H1 (cell line): ENCODE measurements at regions not wholly inside any gene's neighbourhood (a gene's known extent, or its start where the extent isn't known, plus 50 kb on each side); places are given as distances from the start of the nearest gene placed in this dataset.

Experiments used
- CTCF ChIA-PET: fragments of 300-600 bp; sonication (Branson Sonifier 250); formaldehyde crosslinking; loops from one replicate; lab custom pipeline; 2021; ENCODE audit not compliant: partially characterized antibody; lab: Charles Lee
- POLR2A ChIA-PET: fragments of 300-600 bp; sonication (Branson Sonifier 250); formaldehyde crosslinking; loops from one replicate; lab custom pipeline; 2021; ENCODE audit warnings: inconsistent platforms; ENCODE audit not compliant: partially characterized antibody; lab: Charles Lee
- DNase-seq, 2 experiments: peaks; one replicate each; pipeline versions ENCODE4 v3.0.0 to v3.0.0-alpha.2; 2010 to 2022; ENCODE audit warnings: low spot score in 2 of 2, low read depth in 1 of 2, mixed read lengths in 1 of 2
- FAIRE-seq: peaks from 2 replicates; lab custom pipeline; 2011; peaks lifted over from hg19 to GRCh38; lab: Jason Lieb, UNC
- H2AFZ ChIP-seq: 2 replicates; pipeline ENCODE4 v1.8.1; 2012; ENCODE audit warnings: low read length, inconsistent platforms
- H2AK5ac ChIP-seq: 2 replicates; pipeline ENCODE4 v1.6.1; 2013; ENCODE audit warnings: low read depth, low read length
- H2BK120ac ChIP-seq: replicated peaks from 2 replicates; pipeline ENCODE3; 2013; ENCODE audit warnings: low read depth, low read length, inconsistent platforms
- H2BK12ac ChIP-seq: 2 replicates; pipeline ENCODE4 v1.6.1; 2013; ENCODE audit warnings: low read depth, low read length
- H2BK15ac ChIP-seq: 2 replicates; pipeline ENCODE4 v1.6.1; 2013; ENCODE audit warnings: low read length
- H2BK20ac ChIP-seq: 2 replicates; pipeline ENCODE4 v1.6.1; 2013; ENCODE audit warnings: low read length
- H2BK5ac ChIP-seq: 2 replicates; pipeline ENCODE4 v1.6.1; 2013; ENCODE audit warnings: low read depth, low read length
- H3K14ac ChIP-seq: 2 replicates; pipeline ENCODE4 v1.6.1; 2013; ENCODE audit warnings: inconsistent platforms; ENCODE audit not compliant: insufficient read length
- H3K18ac ChIP-seq: 2 replicates; pipeline ENCODE4 v1.6.1; 2013; ENCODE audit warnings: low read length; ENCODE audit errors: extremely low read depth
- H3K23ac ChIP-seq: 2 replicates; pipeline ENCODE4 v1.6.1; 2013; ENCODE audit warnings: inconsistent platforms; ENCODE audit not compliant: insufficient read length
- H3K23me2 ChIP-seq: 2 replicates; pipeline ENCODE4 v1.6.1; 2013; ENCODE audit warnings: low read depth, low read length
- H3K27ac ChIP-seq: 2 replicates; pipeline ENCODE4 v1.6.1; 2011; ENCODE audit warnings: low read depth, low read length, inconsistent platforms
- H3K27me3 ChIP-seq, 4 experiments: replicated peaks in 1 of 4; 1 replicate in 1 of 4; 2 replicates in 3 of 4; pipeline versions ENCODE4 v1.6.1 to v1.8.1; 2011 to 2013; ENCODE audit warnings: low read length in 3 of 4, mild to moderate bottlenecking in 3 of 4, inconsistent platforms in 2 of 4, mixed read lengths in 2 of 4, moderate library complexity in 1 of 4; ENCODE audit not compliant: control insufficient read depth in 3 of 4, insufficient read depth in 3 of 4; ENCODE audit errors: extremely low read depth in 1 of 4
- H3K36me3 ChIP-seq, 4 experiments: 2 replicates each; pipeline versions ENCODE4 v1.6.1 to v1.8.1; 2011 to 2013; ENCODE audit warnings: mild to moderate bottlenecking in 4 of 4, low read length in 3 of 4, moderate library complexity in 2 of 4, control low read depth in 1 of 4, inconsistent platforms in 1 of 4; ENCODE audit not compliant: insufficient read depth in 4 of 4, control insufficient read depth in 2 of 4
- H3K4ac ChIP-seq: replicated peaks from 2 replicates; pipeline ENCODE3; 2013; ENCODE audit warnings: low read length, low read depth, mixed read lengths, inconsistent platforms; ENCODE audit not compliant: insufficient read length
- H3K4me1 ChIP-seq, 4 experiments: replicated peaks in 1 of 4; 1 replicate in 1 of 4; 2 replicates in 3 of 4; pipeline versions ENCODE4 v1.6.1 to v1.8.1; 2011 to 2013; ENCODE audit warnings: low read length in 3 of 4, inconsistent platforms in 2 of 4, mixed read lengths in 1 of 4; ENCODE audit not compliant: insufficient read depth in 4 of 4, control insufficient read depth in 3 of 4
- H3K4me2 ChIP-seq, 2 experiments: 2 replicates each; pipeline versions ENCODE4 v1.6.1 to v1.8.1; 2011 to 2013; ENCODE audit warnings: low read depth in 2 of 2, low read length in 2 of 2, control low read depth in 1 of 2, inconsistent platforms in 1 of 2, mild to moderate bottlenecking in 1 of 2; ENCODE audit not compliant: insufficient read depth in 1 of 2
- H3K4me3 ChIP-seq, 4 experiments: fragments of 200-600, 300-600 bp in 1 of 4; sonication (generic), shearing (Covaris generic), sonication (Bioruptor Twin) in 1 of 4; 2 replicates each; pipeline versions ENCODE4 v1.5.1 to v1.8.1; 2011 to 2016; ENCODE audit warnings: low read length in 4 of 4, low read depth in 3 of 4, control low read depth in 2 of 4, inconsistent platforms in 2 of 4, mild to moderate bottlenecking in 2 of 4, mixed read lengths in 1 of 4, moderate library complexity in 1 of 4; ENCODE audit not compliant: insufficient read depth in 2 of 4; ENCODE audit errors: extremely low read depth in 1 of 4
- H3K56ac ChIP-seq: replicated peaks from 2 replicates; pipeline ENCODE3; 2013; ENCODE audit warnings: low read depth, mild to moderate bottlenecking, mixed read lengths, low read length, inconsistent platforms; ENCODE audit not compliant: insufficient read length
- H3K79me1 ChIP-seq: 2 replicates; pipeline ENCODE4 v1.6.1; 2013; ENCODE audit warnings: low read depth, low read length, control low read depth
- H3K79me2 ChIP-seq, 2 experiments: 2 replicates each; pipeline versions ENCODE4 v1.6.1 to v1.8.1; 2012 to 2013; ENCODE audit warnings: low read length in 2 of 2, mild to moderate bottlenecking in 2 of 2, inconsistent platforms in 1 of 2; ENCODE audit not compliant: insufficient read depth in 2 of 2, control insufficient read depth in 1 of 2
- H3K9ac ChIP-seq, 4 experiments: replicated peaks in 1 of 4; 1 replicate in 1 of 4; 2 replicates in 3 of 4; pipeline versions ENCODE4 v1.6.1 to v1.8.1; 2011 to 2013; ENCODE audit warnings: low read depth in 3 of 4, low read length in 3 of 4, control low read depth in 2 of 4, mild to moderate bottlenecking in 2 of 4, moderate library complexity in 2 of 4, inconsistent platforms in 1 of 4; ENCODE audit errors: extremely low read depth in 1 of 4
- H3K9me3 ChIP-seq, 2 experiments: 2 replicates each; pipeline versions ENCODE4 v1.6.1 to v1.8.1; 2012 to 2013; ENCODE audit warnings: mild to moderate bottlenecking in 2 of 2, moderate library complexity in 2 of 2, control low read depth in 1 of 2, inconsistent platforms in 1 of 2, low read depth in 1 of 2, low read length in 1 of 2, mixed read lengths in 1 of 2; ENCODE audit not compliant: insufficient read depth in 2 of 2
- H4K20me1 ChIP-seq, 2 experiments: replicated peaks in 1 of 2; 2 replicates each; pipeline versions ENCODE3 to v1.8.1; 2011 to 2013; ENCODE audit warnings: inconsistent platforms in 2 of 2, low read length in 2 of 2, mild to moderate bottlenecking in 1 of 2; ENCODE audit not compliant: insufficient read depth in 2 of 2, control insufficient read depth in 1 of 2
- H4K5ac ChIP-seq: 2 replicates; pipeline ENCODE4 v1.6.1; 2013; ENCODE audit warnings: low read length, low read depth, mixed read lengths, inconsistent platforms; ENCODE audit not compliant: insufficient read length
- H4K8ac ChIP-seq: 2 replicates; pipeline ENCODE4 v1.8.0; 2013; ENCODE audit warnings: mild to moderate bottlenecking, moderate library complexity, low read length, inconsistent platforms; ENCODE audit not compliant: insufficient read depth; ENCODE audit errors: extremely low read depth
- H4K91ac ChIP-seq: replicated peaks from 2 replicates; pipeline ENCODE3; 2013; ENCODE audit warnings: low read length, mixed read lengths, inconsistent platforms; ENCODE audit not compliant: insufficient read length
- WGBS, 2 experiments: shearing (Covaris generic) in 1 of 2; methylation state at CpG; one replicate each; pipeline versions ENCODE4 v1.1.6 to v1.1.7; 2013 to 2015; ENCODE audit warnings: low lambda C conversion rate in 2 of 2, mixed read lengths in 2 of 2, inconsistent platforms in 1 of 2, low coverage in 1 of 2, missing lambda C conversion rate in 1 of 2; ENCODE audit not compliant: insufficient replicate concordance in 2 of 2, insufficient coverage in 1 of 2, insufficient read length in 1 of 2; ENCODE audit errors: extremely low coverage in 1 of 2, missing lambda C conversion rate in 1 of 2; 5-methylcytosine and 5-hydroxymethylcytosine counted together

DNA sequence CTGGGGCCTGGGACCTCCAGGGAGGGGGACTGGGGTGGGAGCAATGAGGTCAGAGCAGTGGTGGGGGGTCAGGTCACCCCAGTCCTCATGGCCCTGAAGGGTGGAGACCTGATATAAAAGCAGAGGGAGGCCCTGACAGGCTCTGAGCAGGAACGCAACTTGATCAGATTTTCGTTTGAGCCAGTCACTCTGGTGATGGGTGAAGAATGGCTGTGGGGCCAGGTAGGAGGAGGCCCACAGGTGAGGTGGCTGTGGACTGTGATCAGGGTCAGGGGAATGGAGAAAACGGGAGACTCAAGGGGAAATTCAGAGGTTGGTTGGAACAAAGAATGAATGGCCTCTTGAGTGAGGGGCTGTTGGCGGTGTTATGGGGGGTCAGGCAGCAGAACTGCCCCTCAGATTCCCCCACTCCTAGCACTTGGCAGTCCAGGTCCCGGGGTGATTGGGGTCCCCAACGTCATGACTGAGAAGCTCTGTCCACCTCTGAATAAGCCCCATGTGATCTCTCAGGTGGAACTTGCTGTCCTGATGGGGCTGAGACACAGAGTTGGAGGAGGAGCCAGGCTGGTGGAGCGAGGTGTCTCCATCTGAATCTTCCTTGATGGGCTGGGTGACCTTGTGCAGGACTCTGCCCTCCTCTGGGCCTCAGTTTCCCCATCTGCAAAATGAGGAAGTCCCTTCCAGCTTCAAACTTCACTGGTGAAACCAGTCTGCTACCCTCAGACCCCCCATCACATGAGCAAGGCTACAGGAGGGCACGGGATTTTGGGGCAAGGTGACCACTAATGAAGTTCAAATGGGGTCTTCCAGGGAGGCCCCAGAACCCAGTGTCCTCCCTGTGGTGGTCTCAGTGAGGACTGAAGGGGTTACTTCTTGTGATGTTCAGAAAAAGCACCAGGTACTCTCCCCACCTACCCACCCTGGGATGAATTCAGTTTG is 683.0 kb downstream of the MATN1 start:
- Histone ChIP-seq H3K4ac (no peak overlapping the region), H2AK5ac (no peak overlapping the region), H2BK15ac (no peak overlapping the region), H3K18ac (no peak overlapping the region), H2BK12ac (peak overlapping the region; percentile 39; the same call in 1 of the 2 replicates), H3K27me3 (no peaks in the 10 kb centered on the region), H2BK5ac (no peak overlapping the region), H4K20me1 (no peaks in the 10 kb centered on the region), H3K4me2 (no peak overlapping the region), H4K8ac (no peak overlapping the region), H3K23me2 (no peaks in the 10 kb centered on the region), H2BK120ac (no peak overlapping the region), H3K79me2 (no peaks in the 10 kb centered on the region), H4K91ac (no peak overlapping the region), H2BK20ac (no peak overlapping the region), H3K14ac (no peak overlapping the region), H3K56ac (no peak overlapping the region), H3K4me1 (peaks cover 0 to 3% (median 0%) of the 10 kb centered on the region in 4 experiments; a peak in 1 of 7 replicates), H3K79me1 (no peaks in the 10 kb centered on the region), H4K5ac (no peak overlapping the region), H3K27ac (no peak overlapping the region), H3K4me3 (no peak overlapping the region), H3K9ac (no peak overlapping the region), H3K23ac (no peak overlapping the region), H3K36me3 (no peaks in the 10 kb centered on the region), H2AFZ (no peak overlapping the region), H3K9me3 (peaks cover 5 to 8% of the 10 kb centered on the region in 2 experiments; a peak in 1 of 4 replicates)
- DNase-seq (peak in 1 of 2 experiments; percentile 17), FAIRE-seq (no peak)
- CTCF ChIA-PET: no interaction called here
- 87% methylated on average over 8 of the region's 8 CpGs; no CpG with 5 or more reads in 1 of the 2 experiments for WGBS, 2 experiments
- POLR2A ChIA-PET: interaction anchor here (0.8 kb wide), 1 partner anchor 10 kb away, joined by 4 read pairs; no protein-coding TSS in a partner anchor
